Muscle of leg (tissue), 3 donors: ENCODE measurements at regions not wholly inside any gene's neighbourhood (a gene's known extent, or its start where the extent isn't known, plus 50 kb on each side); places are given as distances from the start of the nearest gene placed in this dataset.

Experiments used
- DNase-seq: peaks from one replicate; pipeline ENCODE4 v3.0.0; 2013
- H3K27ac ChIP-seq: one replicate; pipeline ENCODE4 v1.5.1; 2013; ENCODE audit warnings: mild to moderate bottlenecking, low read length, control low read depth
- H3K27me3 ChIP-seq: one replicate; pipeline ENCODE4 v1.6.1; 2013; ENCODE audit warnings: low read length; ENCODE audit not compliant: control insufficient read depth, insufficient read depth
- H3K36me3 ChIP-seq: one replicate; pipeline ENCODE4 v1.6.1; 2013; ENCODE audit warnings: low read length; ENCODE audit not compliant: control insufficient read depth, insufficient read depth
- H3K4me1 ChIP-seq: one replicate; pipeline ENCODE4 v1.6.1; 2013; ENCODE audit warnings: low read length; ENCODE audit not compliant: control insufficient read depth, insufficient read depth
- H3K4me3 ChIP-seq: one replicate; pipeline ENCODE4 v1.5.1; 2013; ENCODE audit warnings: low read length, control low read depth
- H3K9me3 ChIP-seq: replicated peaks from 2 replicates; pipeline ENCODE4 v1.6.1; 2013; ENCODE audit warnings: low read depth, low read length; ENCODE audit not compliant: control insufficient read depth
- WGBS: methylation state at CpG from one replicate; pipeline ENCODE4 v1.1.5; 2013; ENCODE audit warnings: missing lambda C conversion rate; ENCODE audit not compliant: insufficient coverage; 5-methylcytosine and 5-hydroxymethylcytosine counted together

DNA sequence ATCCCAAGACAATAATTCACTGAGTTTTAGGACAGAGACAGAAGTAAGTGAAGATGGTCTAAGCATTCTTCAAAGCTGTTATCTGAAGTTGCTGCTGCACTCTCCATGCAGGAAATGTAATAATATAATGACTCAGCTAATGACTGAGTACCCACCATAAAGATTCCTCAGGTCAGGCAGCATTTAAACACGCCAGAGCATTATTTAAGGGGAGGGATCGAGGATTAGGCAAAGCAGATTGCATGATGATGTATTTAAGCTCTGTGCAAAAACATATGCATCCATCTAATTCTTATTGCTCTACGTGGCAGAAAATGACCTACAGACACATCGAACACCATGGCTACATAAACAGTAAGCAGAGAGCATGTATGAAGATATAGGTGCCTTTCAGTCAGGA is 216.4 kb downstream of the UNC5CL start:
- no peak for DNase-seq
- WGBS: no CpG with 5 or more reads among the region's 4 CpGs
- no peaks in the 10 kb centered on the region for H3K27me3 ChIP-seq
- H3K36me3 ChIP-seq: no peaks in the 10 kb centered on the region
- H3K4me3 ChIP-seq: no peak overlapping the region
- H3K9me3 ChIP-seq: no peaks in the 10 kb centered on the region
- H3K27ac ChIP-seq: no peak overlapping the region
- no peaks in the 10 kb centered on the region for H3K4me1 ChIP-seq

DNA sequence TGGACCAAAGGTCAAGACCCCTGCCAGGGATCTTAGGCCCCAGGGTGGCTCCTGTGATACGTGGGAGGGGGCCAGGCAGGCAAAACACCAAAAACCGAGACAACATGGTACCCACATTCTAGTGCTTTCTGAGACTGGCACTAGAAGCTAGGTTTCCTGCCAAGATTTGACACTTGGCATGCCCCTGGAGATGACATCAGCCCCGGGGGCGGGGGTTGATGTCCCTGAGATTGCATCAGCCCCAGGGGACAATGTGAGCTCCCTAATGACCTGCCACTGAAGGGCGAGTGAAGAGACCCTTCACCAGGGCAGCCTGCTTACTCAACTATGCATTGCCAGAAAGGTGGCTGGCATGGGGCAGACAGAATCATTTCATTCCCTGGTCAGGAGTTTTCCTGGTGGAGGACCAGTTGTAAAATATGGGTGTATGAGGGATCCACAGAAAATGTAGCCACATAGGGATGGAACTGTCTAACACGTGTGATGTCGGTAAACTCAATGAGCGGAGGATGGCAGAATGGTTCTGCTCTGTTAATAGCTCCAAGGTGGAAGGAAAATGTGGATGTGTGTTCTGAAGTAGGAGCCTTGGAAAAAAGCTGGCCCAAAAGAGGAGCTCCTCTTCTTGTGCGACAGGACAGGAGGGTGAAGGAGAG is 219.7 kb downstream of the UNC5CL start:
- no peaks in the 10 kb centered on the region for H3K36me3 ChIP-seq
- 78% methylated on average over 8 of the region's 9 CpGs for WGBS
- no peak overlapping the region for H3K27ac ChIP-seq
- H3K27me3 ChIP-seq: no peaks in the 10 kb centered on the region
- no peaks in the 10 kb centered on the region for H3K4me1 ChIP-seq
- no peak overlapping the region for H3K4me3 ChIP-seq
- no peak for DNase-seq
- H3K9me3 ChIP-seq: no peaks in the 10 kb centered on the region

DNA sequence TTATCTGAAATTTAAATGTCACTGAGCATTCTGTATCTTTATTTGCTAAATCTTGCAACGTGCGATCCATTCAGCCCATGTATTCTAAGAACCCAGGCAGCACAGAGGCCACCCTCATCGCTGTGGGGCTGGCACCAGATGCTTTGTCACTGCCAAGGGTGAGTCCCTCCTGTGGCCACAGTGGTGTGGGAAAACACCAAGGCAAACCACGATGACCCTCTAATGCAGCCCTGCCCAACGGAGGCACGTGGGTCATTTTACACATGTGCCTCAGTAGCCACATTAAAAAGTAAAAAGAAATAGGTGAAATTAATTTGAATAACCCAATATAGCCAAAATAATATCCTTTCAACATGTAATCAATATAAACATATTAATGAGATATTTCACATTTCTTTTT is 221.7 kb downstream of the UNC5CL start:
- DNase-seq: no peak
- H3K27me3 ChIP-seq: no peaks in the 10 kb centered on the region
- H3K36me3 ChIP-seq: no peaks in the 10 kb centered on the region
- no peak overlapping the region for H3K27ac ChIP-seq
- WGBS: 100% methylated on average over 1 of the region's 6 CpGs
- no peaks in the 10 kb centered on the region for H3K4me1 ChIP-seq
- H3K4me3 ChIP-seq: no peak overlapping the region
- H3K9me3 ChIP-seq: no peaks in the 10 kb centered on the region

DNA sequence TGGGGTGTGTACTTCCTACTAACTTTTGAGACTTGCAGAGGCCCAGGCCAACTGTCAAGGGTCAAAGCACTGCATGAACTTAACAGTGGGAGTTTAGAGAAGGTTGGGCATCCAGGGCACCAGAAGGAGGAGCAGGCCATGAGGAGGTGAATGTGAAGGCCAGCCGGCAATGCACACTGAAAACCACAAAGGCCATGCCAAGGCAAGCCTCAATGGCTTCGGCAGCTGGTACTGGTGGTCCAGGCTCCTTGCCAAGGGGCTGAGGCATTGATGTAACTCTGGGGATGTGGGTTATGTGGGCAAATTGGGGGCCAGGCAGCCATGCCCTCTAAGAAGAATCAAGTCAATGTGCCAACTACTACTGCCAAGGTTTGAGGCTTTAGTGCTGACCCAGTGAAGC is 222.4 kb downstream of the UNC5CL start:
- Histone ChIP-seq H3K4me3 (no peak overlapping the region), H3K9me3 (no peaks in the 10 kb centered on the region), H3K36me3 (no peaks in the 10 kb centered on the region), H3K27ac (no peak overlapping the region), H3K4me1 (no peaks in the 10 kb centered on the region), H3K27me3 (no peaks in the 10 kb centered on the region)
- DNase-seq: no peak
- 94% methylated on average over 2 of the region's 2 CpGs for WGBS

DNA sequence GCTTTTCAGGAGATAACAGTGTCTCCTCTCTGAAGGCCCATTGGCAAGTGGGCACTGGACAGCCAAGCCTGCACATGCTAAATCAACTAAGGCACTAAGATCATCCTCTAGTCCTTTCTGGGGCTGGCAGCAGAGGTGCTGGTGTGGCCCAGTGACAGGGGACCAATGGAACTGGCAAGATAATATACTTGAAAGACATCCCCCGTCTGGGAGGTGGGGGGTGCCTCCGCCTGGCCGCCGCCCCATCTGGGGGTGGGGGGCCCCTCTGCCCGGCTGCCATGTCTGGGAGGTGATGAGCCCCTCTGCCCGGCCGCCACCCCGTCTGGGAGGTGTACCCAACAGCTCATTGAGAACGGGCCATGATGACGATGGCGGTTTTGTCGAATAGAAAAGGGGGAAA is 223.3 kb downstream of the UNC5CL start:
- Histone ChIP-seq H3K27ac (no peak overlapping the region), H3K27me3 (no peaks in the 10 kb centered on the region), H3K36me3 (no peaks in the 10 kb centered on the region), H3K9me3 (no peaks in the 10 kb centered on the region), H3K4me1 (no peaks in the 10 kb centered on the region), H3K4me3 (no peak overlapping the region)
- DNase-seq: no peak
- WGBS: 84% methylated on average over 7 of the region's 12 CpGs

DNA sequence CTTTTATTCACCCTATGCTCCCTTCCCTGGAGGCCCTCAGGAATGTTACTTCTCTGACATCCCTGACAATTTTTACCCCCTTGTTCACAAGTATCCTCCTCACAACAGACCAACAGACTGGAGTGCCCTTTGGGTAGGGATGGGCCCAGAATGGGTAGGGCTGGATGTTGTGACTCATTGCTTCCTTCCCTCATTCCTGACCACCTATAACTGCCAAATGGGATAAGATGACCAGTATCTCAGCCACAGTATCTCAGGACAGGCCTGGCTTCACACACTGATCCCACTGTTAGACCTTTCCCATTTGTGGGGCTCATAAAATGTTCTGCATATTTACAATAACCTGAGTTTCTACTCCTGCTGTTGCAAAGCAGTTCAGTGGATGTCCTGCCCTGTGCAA is 223.0 kb upstream of the LRFN2 start:
- no peaks in the 10 kb centered on the region for H3K27me3 ChIP-seq
- H3K9me3 ChIP-seq: no peaks in the 10 kb centered on the region
- H3K27ac ChIP-seq: no peak overlapping the region
- no peaks in the 10 kb centered on the region for H3K4me1 ChIP-seq
- H3K4me3 ChIP-seq: no peak overlapping the region
- no peak for DNase-seq
- no peaks in the 10 kb centered on the region for H3K36me3 ChIP-seq

DNA sequence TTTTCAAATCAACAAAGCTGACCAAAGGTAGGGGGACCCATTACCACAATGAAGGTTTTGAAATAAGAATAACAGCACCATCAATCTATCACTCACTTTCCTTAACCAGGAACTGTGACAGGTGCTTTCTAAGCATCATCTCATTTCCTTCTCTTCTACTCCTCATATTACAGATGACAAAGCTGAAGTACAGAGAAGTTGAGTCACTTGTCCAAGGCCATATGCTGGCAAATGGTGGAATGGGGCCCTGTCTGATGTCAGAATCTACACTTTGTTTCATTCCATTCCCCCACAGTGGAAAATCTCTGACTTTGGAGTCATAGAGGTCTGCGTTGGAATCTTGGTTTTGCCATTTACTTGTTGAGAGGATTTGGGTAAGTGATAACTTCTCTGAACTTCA is 222.5 kb upstream of the LRFN2 start:
- H3K4me3 ChIP-seq: no peak overlapping the region
- H3K4me1 ChIP-seq: no peaks in the 10 kb centered on the region
- no CpG with 5 or more reads among the region's 1 CpG for whole genome bisulfite sequencing
- H3K9me3 ChIP-seq: no peaks in the 10 kb centered on the region
- H3K27ac ChIP-seq: no peak overlapping the region
- no peaks in the 10 kb centered on the region for H3K27me3 ChIP-seq
- no peaks in the 10 kb centered on the region for H3K36me3 ChIP-seq
- no peak for DNase-seq

DNA sequence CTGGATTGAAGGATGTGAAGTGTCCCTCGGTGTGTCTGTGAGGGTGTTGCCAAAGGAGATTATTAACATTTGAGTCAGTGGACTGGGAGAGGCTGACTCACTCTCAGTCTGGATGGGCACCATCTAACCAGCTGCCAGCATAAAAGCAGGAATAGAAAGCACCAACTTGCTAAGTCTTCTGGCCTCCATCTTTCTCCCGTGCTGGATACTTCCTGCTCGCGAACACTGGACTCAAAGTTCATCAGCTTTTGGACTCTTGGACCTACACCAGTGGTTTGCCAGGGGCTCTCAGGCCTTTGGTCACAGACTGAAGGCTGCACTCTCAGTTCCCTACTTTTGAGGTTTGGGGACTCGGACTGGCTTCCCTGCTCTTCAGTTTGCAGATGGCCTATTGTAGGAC is 220.3 kb upstream of the LRFN2 start:
- no peaks in the 10 kb centered on the region for H3K36me3 ChIP-seq
- H3K4me1 ChIP-seq: no peaks in the 10 kb centered on the region
- H3K27me3 ChIP-seq: no peaks in the 10 kb centered on the region
- no peak overlapping the region for H3K27ac ChIP-seq
- no peak overlapping the region for H3K4me3 ChIP-seq
- DNase-seq: no peak
- WGBS: 82% methylated on average over 5 of the region's 5 CpGs
- no peaks in the 10 kb centered on the region for H3K9me3 ChIP-seq

DNA sequence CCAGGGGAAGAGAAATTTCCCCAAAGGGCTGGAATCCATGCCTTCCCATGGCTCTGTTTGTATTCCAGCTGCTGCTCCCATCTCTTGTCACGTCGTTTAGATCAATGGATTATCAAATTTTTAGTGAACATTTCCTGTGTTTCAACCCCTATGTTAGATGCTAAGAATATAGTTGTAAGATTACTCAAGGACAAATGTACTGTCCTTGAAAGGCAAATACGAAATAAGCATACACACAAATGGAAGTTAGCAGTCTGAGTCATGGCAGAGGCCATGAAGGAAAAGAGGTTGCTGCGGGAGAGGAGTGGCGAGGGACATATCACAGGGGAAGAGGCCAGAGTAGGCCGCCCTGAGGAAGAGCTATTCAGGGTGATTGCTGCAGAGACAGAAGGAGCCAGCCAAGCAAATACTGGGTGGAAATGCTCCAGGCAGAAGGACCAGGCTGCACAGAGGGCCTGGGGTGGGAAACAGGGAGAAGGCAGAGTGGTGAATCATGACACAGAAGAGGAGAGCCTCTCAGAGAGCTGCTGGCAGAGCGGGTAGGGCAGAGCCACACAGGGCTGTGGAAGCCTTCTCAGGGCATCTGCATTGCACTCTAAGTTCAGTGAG is 219.2 kb upstream of the LRFN2 start:
- no peaks in the 10 kb centered on the region for H3K9me3 ChIP-seq
- no peaks in the 10 kb centered on the region for H3K27me3 ChIP-seq
- no peaks in the 10 kb centered on the region for H3K36me3 ChIP-seq
- no peaks in the 10 kb centered on the region for H3K4me1 ChIP-seq
- WGBS: 51% methylated on average over 4 of the region's 7 CpGs
- H3K4me3 ChIP-seq: no peak overlapping the region
- no peak for DNase-seq
- H3K27ac ChIP-seq: no peak overlapping the region

DNA sequence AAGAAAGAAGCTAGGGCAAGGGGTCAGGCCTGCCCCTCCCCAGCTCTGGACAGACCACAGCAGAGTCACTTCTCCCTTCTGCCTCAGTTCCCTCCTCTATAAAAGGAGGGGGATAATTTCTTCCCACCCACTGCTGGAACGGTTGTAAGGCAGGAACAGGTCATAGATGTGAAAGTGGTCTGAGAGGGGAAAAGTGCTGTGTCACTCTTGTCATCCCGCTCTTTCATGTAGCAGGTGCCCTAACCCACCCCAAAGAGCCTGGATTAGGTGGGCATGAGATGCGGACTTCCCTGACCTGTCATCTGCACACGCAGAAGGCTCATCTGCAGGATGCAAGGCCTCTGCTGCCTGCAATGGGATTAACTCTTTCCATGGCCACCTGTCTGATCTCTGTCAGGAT is 218.2 kb upstream of the LRFN2 start:
- WGBS: 62% methylated on average over 2 of the region's 4 CpGs

DNA sequence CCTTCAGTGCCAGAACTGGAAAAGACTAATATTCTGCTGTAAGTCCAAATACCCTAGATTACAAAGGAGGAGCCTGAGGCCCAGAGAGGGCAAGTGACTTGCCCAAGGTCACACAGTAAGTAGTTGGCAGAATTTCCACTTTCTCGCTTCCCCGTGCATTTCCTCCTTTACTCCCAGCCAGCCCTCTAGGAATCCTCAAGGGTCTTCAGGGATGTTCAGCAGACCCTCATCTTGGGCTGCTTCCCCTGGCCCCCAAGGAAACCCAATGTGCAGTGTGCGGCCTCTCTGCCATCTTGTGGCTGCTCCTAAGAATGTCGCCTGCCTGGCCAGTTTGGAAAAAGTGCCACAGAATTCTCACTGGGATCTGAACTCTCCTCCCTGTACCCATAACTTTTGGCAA is 217.7 kb upstream of the LRFN2 start:
- no peak overlapping the region for H3K4me3 ChIP-seq
- no peak overlapping the region for H3K27ac ChIP-seq
- no peaks in the 10 kb centered on the region for H3K36me3 ChIP-seq
- H3K9me3 ChIP-seq: no peaks in the 10 kb centered on the region
- 84% methylated on average over 4 of the region's 4 CpGs for WGBS
- H3K4me1 ChIP-seq: no peaks in the 10 kb centered on the region
- DNase-seq: no peak
- no peaks in the 10 kb centered on the region for H3K27me3 ChIP-seq

More for the DNA sequence above, 218.2 kb upstream of the LRFN2 start:
- H3K36me3 ChIP-seq: no peaks in the 10 kb centered on the region
- no peaks in the 10 kb centered on the region for H3K27me3 ChIP-seq
- DNase-seq: no peak
- no peaks in the 10 kb centered on the region for H3K4me1 ChIP-seq
- no peak overlapping the region for H3K4me3 ChIP-seq
- H3K27ac ChIP-seq: no peak overlapping the region
- H3K9me3 ChIP-seq: no peaks in the 10 kb centered on the region
